ENCODE measurements at regions not wholly inside any gene's neighbourhood (a gene's known extent, or its start where the extent isn't known, plus 50 kb on each side); places are given as distances from the start of the nearest gene placed in this dataset.
"Not testable (repeated sequence)": the region's sequence is repeated elsewhere in the genome, so short reads cannot be mapped to it uniquely, and the experiment has no call there.

GRCh38 chr13:71300602-71301001, 566.4 kb downstream of the DACH1 start:
- no peak for DNase-seq

DNA sequence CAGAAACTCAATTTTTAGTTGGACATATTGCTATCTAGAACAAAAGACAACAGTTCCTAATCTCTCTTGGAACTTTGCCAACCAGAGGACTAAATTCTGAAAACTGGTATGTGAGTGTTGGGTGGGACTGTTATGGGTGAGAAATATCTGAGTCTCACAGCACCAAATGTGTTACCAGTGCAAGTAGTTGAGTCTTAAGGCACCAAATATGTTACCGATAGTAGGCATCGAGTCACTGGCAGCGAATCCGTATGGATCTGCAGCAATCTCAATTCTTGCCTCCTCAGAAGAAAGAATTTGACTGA, 575.2 kb downstream of the DACH1 start:
- no peak for DNase-seq

DNA sequence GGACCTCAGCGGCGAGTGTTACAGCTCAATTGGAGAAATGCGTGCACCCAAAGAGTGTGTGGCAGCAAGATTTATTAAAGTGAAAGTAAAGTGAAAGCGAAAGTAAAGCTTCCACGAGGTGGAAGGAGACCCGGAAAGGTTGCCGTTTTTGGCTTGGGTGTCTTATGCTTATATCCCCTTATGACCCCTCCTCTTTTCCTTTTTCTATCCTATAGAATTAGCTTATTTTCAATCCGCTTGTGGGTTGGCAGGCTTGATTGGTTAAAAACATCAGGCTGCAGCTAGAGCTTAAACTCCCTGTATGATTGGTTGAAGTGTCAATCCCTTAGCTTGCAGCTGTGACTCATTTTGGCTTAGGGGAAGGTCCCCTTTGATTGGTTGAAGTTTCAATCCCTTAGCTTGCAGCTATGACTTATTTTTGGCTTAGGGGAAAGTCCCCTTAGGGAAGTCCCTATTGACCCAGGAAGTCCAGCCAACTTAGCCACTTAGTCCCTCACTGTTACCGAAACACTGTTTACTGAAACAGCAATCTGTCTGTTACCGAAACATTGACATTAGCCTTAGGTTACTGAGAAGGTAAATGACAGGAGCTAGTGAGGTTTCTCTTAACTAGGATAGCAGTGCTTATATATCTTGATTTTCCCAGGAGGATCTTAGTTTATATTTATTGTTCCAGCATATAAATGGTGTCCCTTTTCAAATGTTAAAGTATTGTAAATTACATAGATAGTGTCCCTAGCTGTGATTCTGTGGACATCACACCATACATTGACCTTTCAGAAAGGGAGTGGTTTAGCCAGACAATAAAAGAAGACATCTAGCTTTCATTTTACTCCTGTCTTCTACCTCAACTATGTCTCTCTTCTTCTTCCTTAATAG, 575.8 kb downstream of the DACH1 start:
- DNase-seq = peak; percentile 83

- not testable (repeated sequence) for DNase-seq
These were observed 577.0 kb downstream of the DACH1 start for GRCh38 chr13:71289980-71290379.

DNA sequence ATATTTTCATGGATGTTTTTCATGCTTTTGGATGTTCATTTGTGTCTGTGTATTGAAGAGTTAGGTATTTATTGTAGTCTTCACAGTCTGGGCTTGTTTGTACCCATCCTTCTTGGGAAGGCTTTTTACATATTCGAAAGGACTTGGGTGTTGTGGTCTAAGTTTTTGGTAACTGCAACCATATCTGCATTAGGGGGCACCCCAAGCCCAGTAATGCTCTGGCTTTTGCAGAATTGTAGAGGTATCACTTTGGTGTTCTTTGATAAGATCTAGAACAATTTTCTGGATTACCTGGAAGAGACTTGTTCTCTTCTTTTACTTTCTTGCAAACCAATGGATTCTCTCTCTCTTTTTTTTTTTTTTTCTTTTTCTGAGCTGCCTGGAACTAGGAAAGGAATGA, 581.3 kb downstream of the DACH1 start:
- peak; percentile 20 for DNase-seq

DNA sequence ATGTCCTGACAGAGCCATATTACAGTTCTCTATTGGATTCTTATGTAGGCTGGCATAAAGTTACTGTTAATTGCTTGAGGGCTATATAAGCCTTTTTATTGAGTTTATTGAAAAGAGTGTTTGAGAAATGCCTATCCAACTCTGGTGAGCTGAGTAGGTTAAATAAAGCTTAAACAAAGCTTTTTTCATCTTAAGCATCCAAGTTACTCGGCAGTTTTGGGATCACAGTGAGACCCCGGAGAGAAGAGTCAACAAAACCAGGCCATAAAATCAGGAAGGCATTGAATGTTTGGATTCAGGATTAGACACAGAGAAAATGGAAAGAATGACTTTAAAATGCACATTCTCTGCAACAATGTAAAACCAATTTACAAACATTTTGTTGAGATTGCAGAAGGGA, 588.5 kb downstream of the DACH1 start:
- DNase-seq = no peak

GRCh38 chr13:71274923-71275608, 591.9 kb downstream of the DACH1 start:
- DNase-seq = no peak

DNA sequence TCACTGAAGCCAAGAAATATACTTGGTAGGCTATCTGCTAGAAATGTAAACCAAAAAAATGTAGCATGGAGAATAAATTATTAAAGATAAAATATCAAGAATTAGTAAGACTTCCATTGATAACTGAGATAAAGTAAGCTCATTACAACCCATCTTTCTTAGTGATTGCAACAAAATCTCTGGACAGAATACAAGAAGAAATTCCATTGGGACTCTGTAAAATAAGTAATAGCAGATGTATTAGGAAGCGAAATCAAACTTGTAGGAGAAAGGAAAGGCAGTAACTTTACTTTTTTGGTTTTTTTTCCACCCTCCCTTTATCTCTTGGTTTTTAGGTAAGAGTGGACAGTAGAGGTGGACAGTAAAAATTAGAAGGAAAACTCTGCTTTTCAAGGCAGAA, 605.7 kb downstream of the DACH1 start:
- no peak for DNase-seq

DNA sequence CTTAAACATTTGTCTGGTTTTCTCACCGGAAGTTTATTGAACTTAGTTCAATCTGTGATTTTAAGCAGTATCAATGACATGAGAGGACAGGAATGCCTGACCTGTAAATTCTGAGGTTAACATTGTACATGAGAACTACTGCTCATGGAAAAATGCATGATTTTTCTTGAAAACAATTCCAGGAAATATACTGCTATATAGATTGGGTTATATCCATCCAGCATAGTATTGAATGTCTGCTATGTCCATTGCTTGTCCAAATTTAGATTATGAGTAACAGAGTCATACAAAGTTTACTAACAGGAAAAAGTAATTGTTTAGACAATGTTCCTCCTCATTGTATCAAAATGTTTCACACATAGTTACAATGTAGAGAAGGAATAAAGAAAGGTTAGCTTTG, 606.8 kb downstream of the DACH1 start:
- DNase-seq = no peak

GRCh38 chr13:71255633-71256032, 611.4 kb downstream of the DACH1 start:
- no peak for DNase-seq

GRCh38 chr13:71254384-71254783, 612.6 kb downstream of the DACH1 start:
- DNase-seq = no peak

GRCh38 chr13:71252184-71252704, 614.8 kb downstream of the DACH1 start:
- DNase-seq = no peak

- DNase-seq = no peak
These were observed 615.6 kb downstream of the DACH1 start for GRCh38 chr13:71251292-71251951.

DNA sequence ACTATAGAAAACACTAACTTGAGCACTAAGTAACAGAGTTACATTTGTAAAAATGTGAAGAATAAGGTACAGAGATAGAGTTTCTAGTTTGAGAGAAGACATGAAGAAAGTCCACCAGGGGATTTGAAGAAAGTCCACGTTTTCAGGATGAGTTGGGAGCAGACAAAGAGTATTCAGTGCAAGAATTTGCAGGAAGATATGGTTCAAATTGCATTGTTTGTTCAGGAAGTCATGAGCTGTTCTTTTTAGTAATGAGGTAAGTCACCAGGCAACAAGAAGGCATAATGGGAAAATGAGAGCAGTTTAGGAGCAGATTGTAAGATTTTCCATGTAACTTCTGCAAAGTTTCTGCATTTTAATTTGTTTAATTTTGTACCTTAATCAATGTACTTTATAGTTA, 618.0 kb downstream of the DACH1 start:
- DNase-seq = no peak

DNA sequence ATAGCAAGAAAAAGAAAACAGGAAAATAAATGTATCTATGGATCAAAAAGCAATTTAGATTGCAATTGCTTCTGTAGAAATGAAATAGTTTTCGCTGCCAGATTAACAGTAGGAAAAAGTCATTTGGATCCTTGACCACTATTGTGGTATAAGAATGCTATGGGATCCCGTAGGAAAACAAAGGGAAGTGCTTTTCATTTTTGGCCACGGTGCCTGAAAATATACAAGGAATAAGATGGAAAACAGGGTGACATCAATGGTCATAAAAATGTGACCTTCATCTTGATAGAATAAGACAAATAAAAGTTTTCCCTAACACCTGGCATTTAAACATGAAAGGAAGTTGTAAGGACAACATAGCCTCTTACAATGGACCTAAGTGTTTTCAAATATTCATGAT, 622.8 kb downstream of the DACH1 start:
- no peak for DNase-seq

- DNase-seq = no peak
These were observed 624.8 kb downstream of the DACH1 start for GRCh38 chr13:71242201-71242600.

DNA sequence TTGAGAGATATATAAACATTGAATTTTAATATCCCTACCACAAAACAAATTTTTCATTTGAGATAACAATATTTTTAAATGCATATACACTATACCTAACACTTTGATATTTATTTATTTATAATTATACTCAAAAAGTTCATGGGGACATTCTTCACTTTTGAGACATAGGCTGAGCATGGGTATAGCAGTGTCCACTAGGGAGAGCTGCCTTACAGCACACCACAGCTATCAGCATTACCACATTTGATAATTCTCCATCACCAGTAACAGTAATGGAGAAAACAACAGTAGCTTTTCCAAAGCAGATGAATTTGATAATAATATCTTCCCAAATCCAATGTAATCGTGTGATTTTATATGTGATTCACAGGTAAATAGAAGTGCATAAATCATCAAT, 626.1 kb downstream of the DACH1 start:
- no peak for DNase-seq

DNA sequence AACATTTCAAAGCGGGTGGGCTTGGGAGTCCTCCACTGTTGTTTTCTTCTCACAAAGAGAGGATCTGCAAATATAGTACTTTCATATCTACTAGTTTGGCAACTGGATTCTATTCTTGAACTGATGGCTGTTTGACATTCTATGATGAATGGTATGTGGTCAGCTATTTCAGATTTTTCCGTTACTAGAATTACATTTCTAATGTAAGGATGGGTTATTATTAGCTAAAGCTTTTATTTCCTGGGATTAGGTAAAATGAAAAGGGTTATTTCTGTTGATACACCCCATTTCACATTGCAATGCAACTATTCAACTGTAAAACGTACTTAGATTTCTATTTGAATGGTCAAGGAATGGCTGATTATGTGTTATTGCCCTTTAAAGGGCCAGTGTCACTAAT, 629.7 kb downstream of the DACH1 start:
- DNase-seq = no peak

DNA sequence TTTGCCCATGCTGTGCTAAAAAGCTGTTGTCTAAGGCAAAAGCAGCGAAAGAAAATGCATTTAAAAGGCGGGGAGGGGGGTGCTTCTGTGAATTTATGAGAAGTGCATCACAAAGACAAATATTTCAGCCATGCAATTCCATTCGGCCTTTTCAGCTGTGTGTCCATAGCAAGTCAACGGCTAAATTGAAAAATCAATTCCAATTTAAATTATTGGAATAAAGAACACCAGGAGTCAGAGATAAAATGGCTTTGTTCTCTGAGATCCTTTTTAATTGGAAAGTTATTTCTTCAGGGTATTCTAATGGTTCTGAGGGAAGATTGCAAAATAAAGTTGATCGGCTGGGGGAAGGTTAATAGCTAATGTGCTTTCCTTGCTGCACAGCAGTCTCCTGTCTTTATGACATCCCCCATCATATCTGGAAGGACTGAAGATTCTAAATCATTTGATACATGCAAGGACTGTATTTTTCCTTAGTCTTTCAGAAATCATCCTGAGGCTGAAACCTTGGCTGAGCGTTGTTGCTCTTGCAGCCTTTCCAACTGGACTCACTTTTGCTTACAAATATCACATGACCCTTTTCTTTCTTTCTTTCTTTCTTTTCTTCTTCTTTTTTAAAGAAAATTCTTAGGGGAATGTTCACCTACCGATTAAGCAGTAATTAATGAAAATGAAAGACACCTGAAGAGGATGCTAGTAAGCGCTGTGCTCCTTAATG, 647.1 kb downstream of the DACH1 start:
- DNase-seq = no peak

GRCh38 chr13:71218960-71219359, 648.0 kb downstream of the DACH1 start:
- DNase-seq = no peak

DNA sequence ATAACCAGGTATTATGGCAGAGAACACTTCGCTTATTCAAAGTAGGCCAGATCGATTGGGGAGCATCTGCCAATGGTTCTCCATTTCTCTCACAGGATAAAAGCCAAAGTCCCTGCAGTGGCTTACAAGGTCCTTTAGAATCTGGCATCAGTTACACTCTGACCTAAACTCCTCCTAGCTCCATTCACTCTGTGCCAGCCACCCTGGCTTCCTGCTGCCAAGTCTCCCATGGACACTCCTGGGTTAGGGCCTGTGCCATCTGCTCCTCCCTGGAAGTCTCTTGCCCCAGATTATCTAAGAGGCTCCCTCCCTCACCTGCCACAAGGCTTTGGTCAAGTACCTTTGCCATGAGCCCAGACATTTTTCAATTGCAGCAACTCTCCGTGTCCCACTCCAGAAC, 649.2 kb downstream of the DACH1 start:
- no peak for DNase-seq

DNA sequence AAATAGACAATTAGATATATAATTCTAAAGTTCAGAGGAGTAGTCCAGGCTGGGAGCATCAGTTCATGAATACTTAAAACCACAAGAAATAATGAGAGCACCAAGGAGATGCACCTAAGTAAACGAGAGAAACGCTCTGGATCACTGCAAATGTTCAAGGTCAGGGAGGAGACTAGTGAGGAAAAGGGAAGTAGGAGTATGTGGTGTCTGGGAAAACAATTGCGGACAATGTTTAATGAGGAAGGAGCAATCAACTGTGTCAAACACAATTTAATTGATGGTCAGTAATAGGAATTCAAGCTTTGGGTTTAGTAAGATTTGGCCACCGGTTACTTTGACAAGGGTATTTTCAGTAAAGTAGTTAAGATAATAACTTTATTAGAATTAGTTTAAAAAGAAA, 652.2 kb downstream of the DACH1 start:
- DNase-seq = no peak

GRCh38 chr13:71214357-71214756, 652.6 kb downstream of the DACH1 start:
- no peak for DNase-seq

All from NCI-H1436 (cell line).